HG03575 (cell line): ENCODE measurements at regions not wholly inside any gene's neighbourhood (a gene's known extent, or its start where the extent isn't known, plus 50 kb on each side); places are given as distances from the start of the nearest gene placed in this dataset.

Experiments
- ATAC-seq: cut with Tn5 transposase; IDR thresholded peaks from one replicate; pipeline ENCODE4 v1.9.1; 2021; ENCODE audit not compliant: unreplicated experiment, insufficient number of reproducible peaks, low FRiP score; ENCODE audit errors: extremely low read depth

DNA sequence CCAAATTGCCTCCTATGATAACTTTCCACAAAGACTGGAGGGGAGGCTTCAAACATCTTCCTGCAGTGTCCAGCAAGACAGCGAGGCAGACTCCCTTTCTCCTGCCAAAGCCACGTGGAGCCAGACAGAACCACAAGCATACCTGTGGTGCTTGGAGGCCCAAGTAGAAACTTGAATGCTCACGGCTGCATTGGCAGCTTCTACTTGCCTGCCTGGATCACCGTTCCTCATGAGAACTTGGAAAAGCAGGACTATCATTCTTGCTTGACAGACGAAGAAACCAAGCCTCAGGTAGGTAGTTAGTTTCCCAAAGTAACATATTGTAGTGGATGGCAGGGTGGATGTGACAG is 216.3 kb upstream of the SFRP2 start:
- ATAC-seq = no peak

GRCh38 chr4:154004507-154005170 is 215.8 kb upstream of the SFRP2 start:
- ATAC-seq = no peak

DNA sequence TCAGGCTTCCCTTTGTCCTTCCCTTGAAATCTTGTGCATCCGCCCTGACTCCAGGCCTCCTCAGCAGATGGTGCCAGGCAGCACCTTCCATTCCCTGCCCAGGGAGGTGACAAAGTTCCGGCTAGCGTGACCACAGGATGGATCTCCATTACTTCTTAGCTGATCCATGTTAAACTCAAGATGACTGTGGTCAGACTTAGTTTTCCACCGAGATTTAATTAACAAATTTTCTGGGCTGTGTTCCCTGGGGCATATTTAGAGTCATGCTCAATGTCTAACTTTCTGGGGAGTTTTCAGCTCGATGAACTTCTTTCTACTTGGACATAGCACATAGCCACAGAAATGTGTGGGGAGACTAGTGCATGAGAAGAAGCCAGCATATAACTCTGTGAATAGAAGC is 215.1 kb upstream of the SFRP2 start:
- no peak for ATAC-seq

DNA sequence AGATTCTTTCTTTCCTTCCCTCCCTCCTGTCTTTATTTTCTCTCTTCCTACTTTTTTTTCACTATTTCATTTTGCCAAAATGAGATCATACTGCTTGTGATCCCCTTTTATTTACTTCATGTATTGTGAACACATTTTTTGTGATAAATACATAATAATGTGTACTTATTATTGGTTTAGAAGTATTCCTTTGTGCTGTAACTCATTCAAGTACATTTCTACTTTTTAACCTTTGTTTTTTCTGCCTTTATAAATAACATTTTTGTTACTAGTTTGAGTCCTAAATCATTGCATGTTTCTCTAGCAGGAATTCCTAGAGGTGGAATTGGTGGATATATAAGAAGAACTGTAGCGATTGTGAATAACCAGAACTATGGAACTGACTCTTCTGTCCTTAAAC is 214.5 kb upstream of the SFRP2 start:
- no peak for ATAC-seq

- ATAC-seq = no peak
Measured at GRCh38 chr4:154001193-154001592, 212.3 kb upstream of the SFRP2 start.

DNA sequence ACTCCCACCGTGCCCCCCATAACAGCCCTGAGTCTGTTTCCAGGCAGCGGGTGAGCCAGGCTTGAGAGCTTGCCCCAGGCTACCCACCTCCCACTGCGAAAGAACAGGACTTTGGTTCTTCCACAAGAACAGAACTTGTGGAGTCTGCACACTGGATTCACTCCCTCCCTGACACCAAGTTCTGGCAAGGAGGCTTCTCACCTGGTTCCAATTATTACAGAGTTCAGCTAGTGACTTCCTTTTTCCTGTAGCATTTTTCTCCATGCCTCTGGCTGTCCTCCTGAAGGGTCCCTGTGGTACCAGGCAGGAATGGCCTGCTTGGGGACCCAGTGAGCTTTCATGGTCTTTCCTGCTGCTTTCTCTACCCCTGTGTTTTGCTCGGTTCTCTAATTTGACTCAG is 208.6 kb upstream of the SFRP2 start:
- no peak for ATAC-seq

DNA sequence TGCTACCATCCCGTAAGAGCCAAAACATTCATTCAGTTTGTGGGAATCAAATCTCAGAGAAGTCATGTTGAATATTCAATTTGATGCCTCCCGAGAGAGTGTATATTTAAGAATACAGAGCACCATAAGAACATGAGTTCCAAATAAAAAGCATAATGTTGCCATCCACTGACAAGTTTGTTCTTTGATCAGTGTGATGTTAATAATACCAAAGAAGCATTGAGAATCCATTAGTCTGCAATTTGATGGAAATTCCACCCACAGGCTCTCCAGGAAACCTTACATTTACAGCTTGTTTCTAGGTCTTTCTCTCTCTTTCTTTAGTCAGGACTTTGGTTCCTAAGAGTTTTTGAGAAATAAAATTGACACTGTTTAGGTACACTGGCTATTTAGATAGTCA is 200.6 kb upstream of the SFRP2 start:
- no peak for ATAC-seq

- ATAC-seq = no peak
Measured at GRCh38 chr4:153988492-153989363, 199.8 kb upstream of the SFRP2 start.

- no peak for ATAC-seq
Measured at GRCh38 chr4:153987291-153987690, 198.4 kb upstream of the SFRP2 start.

- ATAC-seq = no peak
Measured at GRCh38 chr4:153976954-153977353, 188.1 kb upstream of the SFRP2 start.

DNA sequence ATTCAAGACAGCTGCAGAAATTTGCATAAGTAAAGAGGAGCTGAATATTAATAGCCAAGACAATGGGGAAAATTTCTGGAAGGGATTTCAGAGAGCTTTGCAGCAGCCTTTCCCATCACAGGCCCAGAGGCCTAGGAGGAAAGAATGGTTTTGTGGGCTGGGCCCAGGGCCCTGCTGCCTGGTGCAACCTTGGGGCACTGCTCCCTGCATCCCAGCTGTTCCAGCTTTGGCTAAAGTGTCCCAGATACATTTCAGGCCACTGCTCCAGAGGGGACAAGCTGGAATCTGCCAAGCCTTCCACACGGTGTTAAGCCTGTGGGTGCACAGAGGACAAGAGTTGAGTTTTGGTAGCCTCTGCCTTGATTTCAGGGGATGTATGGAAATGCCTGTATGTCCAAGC is 185.6 kb upstream of the SFRP2 start:
- ATAC-seq = no peak

GRCh38 chr4:153973942-153974341 is 185.1 kb upstream of the SFRP2 start:
- no peak for ATAC-seq

DNA sequence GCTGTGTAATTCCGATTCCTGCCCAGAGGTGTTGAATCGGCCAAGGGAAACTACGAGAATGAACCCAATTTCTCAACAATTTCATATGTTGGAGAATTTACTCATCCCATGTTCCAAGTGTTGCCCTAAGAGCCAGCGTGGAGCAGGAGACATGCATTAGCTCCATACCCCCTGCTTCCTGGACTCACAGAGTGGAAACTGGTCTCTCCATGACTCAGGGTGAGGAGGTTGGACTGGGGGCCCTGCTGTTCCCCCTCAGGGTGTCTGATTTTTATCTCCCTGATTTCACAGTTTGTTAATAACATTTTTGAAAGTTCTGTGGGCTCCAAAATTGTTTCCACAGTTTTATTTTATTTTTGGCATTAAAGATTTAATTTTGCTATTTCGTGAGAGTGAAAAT is 183.0 kb upstream of the SFRP2 start:
- no peak for ATAC-seq

DNA sequence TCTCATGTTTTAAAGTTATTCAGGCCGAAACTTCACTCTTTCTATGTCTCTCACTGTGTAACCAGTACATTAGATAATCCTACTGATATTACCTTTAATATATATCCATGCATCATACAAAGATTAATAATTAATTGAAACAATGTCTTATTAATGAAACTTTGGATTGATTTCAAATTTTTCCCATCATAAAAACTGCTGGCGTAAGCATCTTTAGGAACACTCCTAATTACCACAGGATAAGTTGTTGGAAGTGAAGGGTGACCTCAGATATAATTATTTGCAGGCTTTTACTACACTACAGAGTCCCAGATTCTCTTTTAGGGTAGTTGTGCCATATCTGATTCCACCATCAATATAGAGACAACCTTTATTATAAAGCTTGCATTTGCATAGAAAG is 181.3 kb upstream of the SFRP2 start:
- ATAC-seq = no peak

DNA sequence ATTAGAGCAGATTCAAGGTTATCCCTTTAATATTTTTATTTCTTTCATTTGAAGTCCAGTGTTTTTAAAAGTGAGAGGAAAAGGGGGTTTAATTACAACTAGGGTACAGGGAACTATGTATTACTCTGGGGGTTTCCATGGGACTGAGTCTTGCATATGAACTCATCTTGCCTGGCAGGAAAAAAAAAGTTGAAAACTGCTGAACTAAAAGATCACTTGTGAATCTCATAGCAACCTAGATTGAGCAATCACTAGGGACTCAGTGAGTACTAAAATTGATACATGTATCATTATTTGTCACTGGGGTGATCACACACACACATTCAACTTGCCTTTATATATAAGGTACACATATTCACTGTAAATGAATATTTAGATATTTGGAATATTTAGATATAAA is 180.7 kb upstream of the SFRP2 start:
- no peak for ATAC-seq

DNA sequence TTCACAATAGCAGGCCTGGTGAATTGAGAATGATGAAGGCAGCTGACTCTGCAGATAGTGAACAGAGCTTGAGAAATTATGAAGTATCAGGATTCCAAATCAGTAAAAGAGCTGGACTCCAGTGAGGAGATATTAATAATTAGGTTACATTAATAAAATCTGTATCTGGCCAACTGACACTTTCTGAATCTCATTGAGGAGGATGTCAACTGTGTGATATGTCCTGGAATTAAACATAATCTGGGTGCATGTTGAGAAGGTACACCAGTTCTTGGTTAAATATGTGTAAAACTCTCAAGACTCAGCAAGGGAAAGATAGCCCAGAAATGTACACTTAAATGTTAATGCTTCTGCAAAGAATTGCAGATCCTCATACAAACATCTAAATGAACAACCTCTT is 177.8 kb upstream of the SFRP2 start:
- ATAC-seq = no peak

DNA sequence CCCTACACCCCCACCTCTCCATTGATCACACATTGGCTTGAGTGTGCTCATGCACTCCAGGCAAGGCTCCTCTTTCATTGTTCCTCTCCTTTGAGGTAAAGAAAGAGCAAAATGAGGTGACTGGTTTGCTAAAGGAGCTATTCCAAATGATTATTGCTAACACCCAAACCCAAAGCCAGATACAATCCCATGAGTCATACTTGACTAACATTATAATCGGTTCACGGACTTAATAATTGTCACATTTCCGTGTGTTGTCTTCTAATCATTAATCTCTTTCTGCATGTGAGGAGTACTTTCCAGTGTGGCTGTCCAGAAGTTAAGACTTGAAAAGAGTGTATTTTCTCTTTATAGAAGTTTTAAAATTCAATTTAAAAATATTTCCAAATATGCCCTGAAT is 174.3 kb upstream of the SFRP2 start:
- ATAC-seq = no peak

- ATAC-seq = no peak
Measured at GRCh38 chr4:153962311-153963039, 173.6 kb upstream of the SFRP2 start.

GRCh38 chr4:153955327-153955726 is 166.4 kb upstream of the SFRP2 start:
- no peak for ATAC-seq

- no peak for ATAC-seq
Measured at GRCh38 chr4:153954654-153955053, 165.8 kb upstream of the SFRP2 start.
